GM12878 (cell line): ENCODE measurements at regions not wholly inside any gene's neighbourhood (a gene's known extent, or its start where the extent isn't known, plus 50 kb on each side); places are given as distances from the start of the nearest gene placed in this dataset.

ENCODE experiments used
- ATAC-seq: fragments of 200-7000 bp; cut with Tn5 transposase; 3 replicates; pipeline ENCODE4 v1.9.1; 2020; ENCODE audit warnings: mild to moderate bottlenecking, moderate library complexity
- BruUV-seq: library from RNA; stranded (reverse); fragments of 400-500 nt; replicated peaks from 2 replicates; lab custom pipeline; 2021; lab: Mats Ljungman, UMichigan
- CTCF ChIA-PET: fragments of 300-600 bp; sonication (Branson Sonifier 250); formaldehyde crosslinking; extraction: SDS; loops from one replicate; lab custom pipeline; 2021; ENCODE audit warnings: inconsistent platforms; lab: Yijun Ruan, JAX
- POLR2A ChIA-PET: fragments of 350-600 bp; formaldehyde crosslinking; extraction: SDS; loops from one replicate; lab custom pipeline; 2021; ENCODE audit warnings: inconsistent platforms; lab: Charles Lee
- RAD21 ChIA-PET: fragments of 300-600 bp; sonication (Branson Sonifier 250); formaldehyde crosslinking; loops from one replicate; lab custom pipeline; 2023; ENCODE audit warnings: antibody characterized with exemption; ENCODE audit not compliant: unreplicated experiment; lab: Charles Lee
- SMC1A ChIA-PET: fragments of 300-600 bp; sonication (Branson Sonifier 250); formaldehyde crosslinking; loops from one replicate; lab custom pipeline; 2023; ENCODE audit not compliant: unreplicated experiment, uncharacterized antibody; lab: Charles Lee
- DNase-seq: peaks from one replicate; pipeline ENCODE4 v3.0.0-alpha.2; 2011; ENCODE audit warnings: low read depth, low spot score
- FAIRE-seq: peaks from 3 replicates; lab custom pipeline; 2011; peaks lifted over from hg19 to GRCh38; lab: Jason Lieb, UNC
- H2AFZ ChIP-seq: 2 replicates; pipeline ENCODE4 v1.6.0; 2011; ENCODE audit warnings: low read depth, low read length, control low read depth; ENCODE audit not compliant: control insufficient read depth
- H3K27ac ChIP-seq: 2 replicates; pipeline ENCODE4 v1.5.1; 2011; ENCODE audit warnings: control low read depth; ENCODE audit not compliant: control insufficient read depth, insufficient read depth
- H3K27me3 ChIP-seq, 2 experiments: replicated peaks in 1 of 2; 2 replicates each; pipeline versions ENCODE4 v1.6.0 to v1.6.1; 2011; ENCODE audit warnings: low read length in 1 of 2; ENCODE audit not compliant: control insufficient read depth in 2 of 2, insufficient read depth in 2 of 2
- H3K36me3 ChIP-seq, 2 experiments: 2 replicates each; pipeline ENCODE4 v1.5.1; 2011; ENCODE audit warnings: low read length in 1 of 2; ENCODE audit not compliant: control insufficient read depth in 2 of 2, insufficient read depth in 2 of 2
- H3K4me1 ChIP-seq: 2 replicates; pipeline ENCODE4 v1.6.1; 2011; ENCODE audit warnings: mild to moderate bottlenecking, low read length, moderate library complexity, mixed read lengths; ENCODE audit not compliant: control insufficient read depth, insufficient read depth
- H3K4me2 ChIP-seq: 2 replicates; pipeline ENCODE4 v1.6.0; 2011; ENCODE audit warnings: control low read depth; ENCODE audit not compliant: control insufficient read depth, insufficient read depth
- H3K4me3 ChIP-seq: fragments of 200-600 bp; sonication (generic); 2 replicates; pipeline ENCODE4 v1.5.1; 2016
- H3K79me2 ChIP-seq: 2 replicates; pipeline ENCODE4 v1.6.0; 2011; ENCODE audit warnings: low read length; ENCODE audit not compliant: control insufficient read depth, insufficient read depth
- H3K9ac ChIP-seq: 2 replicates; pipeline ENCODE4 v1.8.0; 2011; ENCODE audit warnings: low read length, control low read depth, mixed read lengths; ENCODE audit not compliant: control insufficient read depth, insufficient read depth
- H3K9me3 ChIP-seq: replicated peaks from 3 replicates; pipeline ENCODE4 v1.5.1; 2011; ENCODE audit warnings: mild to moderate bottlenecking, low read length; ENCODE audit not compliant: control insufficient read depth, insufficient read depth
- H4K20me1 ChIP-seq: 2 replicates; pipeline ENCODE4 v1.6.0; 2011; ENCODE audit not compliant: control insufficient read depth, insufficient read depth
- BHLHE40 ChIP-seq, 2 experiments: fragments of 450-650 bp in 1 of 2; IDR thresholded peaks; 2 replicates each; pipeline ENCODE4 v1.6.1; 2011 to 2017; ENCODE audit warnings: low read depth in 2 of 2, borderline replicate concordance in 1 of 2, improper control_type of control experiment in 1 of 2, low read length in 1 of 2, mild to moderate bottlenecking in 1 of 2
- BMI1 ChIP-seq: fragments of 450-650 bp; IDR thresholded peaks from 2 replicates; pipeline ENCODE4 v1.6.1; 2016; ENCODE audit warnings: mild to moderate bottlenecking, moderate library complexity, borderline replicate concordance
- BRCA1 ChIP-seq: IDR thresholded peaks from 2 replicates; pipeline ENCODE4 v1.6.1; 2011; ENCODE audit warnings: low read depth, low read length, improper control_type of control experiment
- CBX5 ChIP-seq: sonication (generic); IDR thresholded peaks from 2 replicates; pipeline ENCODE4 v1.6.1; 2016; ENCODE audit warnings: low read depth, moderate library complexity, mild to moderate bottlenecking, inconsistent platforms
- CHD4 ChIP-seq: fragments of 200-600 bp; sonication (generic); IDR thresholded peaks from 2 replicates; pipeline ENCODE4 v1.6.1; 2016; ENCODE audit warnings: mild to moderate bottlenecking
- HDAC6 ChIP-seq: fragments of 200-600 bp; sonication (generic); IDR thresholded peaks from one replicate; pipeline ENCODE4 v1.8.0; 2017; ENCODE audit warnings: antibody characterized with exemption; ENCODE audit not compliant: unreplicated experiment
- MTA3 ChIP-seq: IDR thresholded peaks from 2 replicates; pipeline ENCODE4 v1.6.1; 2012; ENCODE audit warnings: low read length, inconsistent platforms, borderline replicate concordance
- RAD21 ChIP-seq: IDR thresholded peaks from 2 replicates; pipeline ENCODE4 v1.6.1; 2011; ENCODE audit warnings: mild to moderate bottlenecking, low read depth, low read length, moderate library complexity; ENCODE audit not compliant: insufficient read depth
- RELA ChIP-seq: fragments of 450-650 bp; IDR thresholded peaks from 2 replicates; pipeline ENCODE4 v1.8.0; 2014; ENCODE audit warnings: borderline replicate concordance; ENCODE audit not compliant: partially characterized antibody
- SMAD1 ChIP-seq: fragments of 450-650 bp; IDR thresholded peaks from 2 replicates; pipeline ENCODE4 v1.6.1; 2018; ENCODE audit warnings: mild to moderate bottlenecking, low read depth; ENCODE audit not compliant: partially characterized antibody
- USF1 ChIP-seq: IDR thresholded peaks from 2 replicates; pipeline ENCODE4 v1.6.1; 2011; ENCODE audit warnings: borderline replicate concordance, low read depth, mild to moderate bottlenecking, moderate library complexity, mixed read lengths, low read length; ENCODE audit not compliant: insufficient read depth; ENCODE audit errors: extremely low read length
- WGBS: methylation state at CpG from one replicate; pipeline ENCODE4 v1.1.6; 2016; ENCODE audit warnings: low lambda C conversion rate; ENCODE audit not compliant: insufficient replicate concordance, insufficient coverage; ENCODE audit errors: missing lambda C conversion rate; 5-methylcytosine and 5-hydroxymethylcytosine counted together
- in situ Hi-C: fragments of 300-500 bp; cut with MboI; formaldehyde crosslinking; loops from 9 replicates; pipeline ENCODE4 v1.14.3; 2018; ENCODE audit warnings: mixed read lengths
- intact Hi-C: fragments of 100-400 bp; cut with micrococcal nuclease; formaldehyde crosslinking; loops from one replicate; pipeline ENCODE4 v1.14.2; 2022; ENCODE audit not compliant: unreplicated experiment
- TF ChIP-seq, protein P1 (sequence below): IDR thresholded peaks from 2 replicates; pipeline ENCODE4 v1.6.1; 2011; ENCODE audit warnings: mild to moderate bottlenecking, low read depth, low read length, moderate library complexity; ENCODE audit not compliant: insufficient replicate concordance
- TF ChIP-seq, protein P2 (sequence below): fragments of 450-650 bp; IDR thresholded peaks from 2 replicates; pipeline ENCODE4 v1.6.1; 2017; ENCODE audit warnings: low read depth, mild to moderate bottlenecking, moderate library complexity

DNA sequence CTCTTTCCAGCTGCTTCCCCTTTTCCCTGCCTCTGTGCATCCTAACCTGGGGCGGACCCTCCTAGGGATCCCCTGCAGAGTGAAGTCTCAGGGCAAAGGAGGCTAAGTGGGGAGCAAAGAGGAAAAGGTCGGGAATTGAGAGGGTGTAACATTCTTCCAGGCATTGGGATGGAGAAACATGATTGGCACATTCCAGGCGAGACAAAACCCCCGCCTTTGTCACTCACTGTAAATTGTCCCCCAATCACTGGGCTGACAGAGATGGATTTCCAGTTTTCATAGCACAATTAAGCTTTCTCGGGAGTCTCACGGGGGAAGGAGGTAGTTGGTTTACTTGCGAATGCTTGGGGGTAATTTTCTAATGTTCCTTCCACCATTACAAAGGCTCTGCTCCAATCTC, 74.9 kb downstream of the MIAT start:
- in situ Hi-C loops, result loop anchor here (5.0 kb wide), 1 partner anchor 50 kb away; no protein-coding TSS in a partner anchor
- no peaks in the 10 kb centered on the region for H3K4me1 ChIP-seq
- H3K9ac ChIP-seq, result no peak overlapping the region
- ChIA-PET POLR2A (no interaction called here), CTCF (no interaction called here), SMC1A (no interaction called here), RAD21 (no interaction called here)
- TF ChIP-seq RELA (no peak), BHLHE40 (IDR thresholded peaks at IDR 0.05; ENCODE audit: borderline replicate concordance in 1 of 2, low read depth in 2 of 2, low read length in 1 of 2) (no peak), BRCA1 (no peak), RAD21 (no peak), BMI1 (no peak), HDAC6 (no peak), MTA3 (no peak)
- DNase-seq, result no peak
- BruUV-seq, result no TSS peak
- 72% methylated on average over 7 of the region's 7 CpGs for WGBS
- H2AFZ ChIP-seq, result no peak overlapping the region
- ATAC-seq, result no peak
- H3K79me2 ChIP-seq, result no peaks in the 10 kb centered on the region
- no peaks in the 10 kb centered on the region for H4K20me1 ChIP-seq
- no peaks in the 10 kb centered on the region for H3K27me3 ChIP-seq
- H3K4me3 ChIP-seq, result no peak overlapping the region
- no peak overlapping the region for H3K4me2 ChIP-seq
- H3K9me3 ChIP-seq, result no peaks in the 10 kb centered on the region; the same call in 2 of the 3 replicates
- no peak overlapping the region for H3K27ac ChIP-seq
- FAIRE-seq, result no peak
- intact Hi-C loops, result no loop called here
- peaks cover 0 to 3% of the 10 kb centered on the region in 2 experiments; a peak in 2 of 4 replicates for H3K36me3 ChIP-seq

- H3K79me2 ChIP-seq, result no peaks in the 10 kb centered on the region
- H3K4me2 ChIP-seq, result no peak overlapping the region
- no peaks in the 10 kb centered on the region for H3K27me3 ChIP-seq
- ChIA-PET RAD21 (no interaction called here), CTCF (interaction anchor here (2.2 kb wide), 1 partner anchor 56 kb away, joined by 6 read pairs; no protein-coding TSS in a partner anchor), SMC1A (interaction anchor here (0.7 kb wide), 1 partner anchor 152 kb away, joined by 3 read pairs; no protein-coding TSS in a partner anchor), POLR2A (interaction anchor here (0.6 kb wide), 1 partner anchor 1593 kb away, joined by 4 read pairs; no protein-coding TSS in a partner anchor)
- H3K4me1 ChIP-seq, result no peaks in the 10 kb centered on the region
- H3K9me3 ChIP-seq, result no peaks in the 10 kb centered on the region; the same call in 2 of the 3 replicates
- BruUV-seq, result TSS peak; percentile 18
- H3K4me3 ChIP-seq, result no peak overlapping the region
- H3K9ac ChIP-seq, result no peak overlapping the region
- H3K27ac ChIP-seq, result no peak overlapping the region
- in situ Hi-C loops (loop anchor here (5.0 kb wide), 1 partner anchor 48 kb away; no protein-coding TSS in a partner anchor), intact Hi-C loops (no loop called here)
- DNase-seq (no peak), ATAC-seq (no peak), FAIRE-seq (no peak)
- H3K36me3 ChIP-seq, result peaks cover 0 to 3% of the 10 kb centered on the region in 2 experiments; a peak in 1 of 4 replicates
- no peak overlapping the region for H2AFZ ChIP-seq
- WGBS, result 88% methylated on average over 4 of the region's 4 CpGs
- H4K20me1 ChIP-seq, result no peaks in the 10 kb centered on the region
- TF ChIP-seq, protein P1, sequence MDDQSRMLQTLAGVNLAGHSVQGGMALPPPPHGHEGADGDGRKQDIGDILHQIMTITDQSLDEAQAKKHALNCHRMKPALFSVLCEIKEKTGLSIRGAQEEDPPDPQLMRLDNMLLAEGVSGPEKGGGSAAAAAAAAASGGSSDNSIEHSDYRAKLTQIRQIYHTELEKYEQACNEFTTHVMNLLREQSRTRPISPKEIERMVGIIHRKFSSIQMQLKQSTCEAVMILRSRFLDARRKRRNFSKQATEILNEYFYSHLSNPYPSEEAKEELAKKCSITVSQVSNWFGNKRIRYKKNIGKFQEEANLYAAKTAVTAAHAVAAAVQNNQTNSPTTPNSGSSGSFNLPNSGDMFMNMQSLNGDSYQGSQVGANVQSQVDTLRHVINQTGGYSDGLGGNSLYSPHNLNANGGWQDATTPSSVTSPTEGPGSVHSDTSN, result no peak
- TF ChIP-seq, protein P2, sequence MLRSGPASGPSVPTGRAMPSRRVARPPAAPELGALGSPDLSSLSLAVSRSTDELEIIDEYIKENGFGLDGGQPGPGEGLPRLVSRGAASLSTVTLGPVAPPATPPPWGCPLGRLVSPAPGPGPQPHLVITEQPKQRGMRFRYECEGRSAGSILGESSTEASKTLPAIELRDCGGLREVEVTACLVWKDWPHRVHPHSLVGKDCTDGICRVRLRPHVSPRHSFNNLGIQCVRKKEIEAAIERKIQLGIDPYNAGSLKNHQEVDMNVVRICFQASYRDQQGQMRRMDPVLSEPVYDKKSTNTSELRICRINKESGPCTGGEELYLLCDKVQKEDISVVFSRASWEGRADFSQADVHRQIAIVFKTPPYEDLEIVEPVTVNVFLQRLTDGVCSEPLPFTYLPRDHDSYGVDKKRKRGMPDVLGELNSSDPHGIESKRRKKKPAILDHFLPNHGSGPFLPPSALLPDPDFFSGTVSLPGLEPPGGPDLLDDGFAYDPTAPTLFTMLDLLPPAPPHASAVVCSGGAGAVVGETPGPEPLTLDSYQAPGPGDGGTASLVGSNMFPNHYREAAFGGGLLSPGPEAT, result no peak
- TF ChIP-seq CBX5 (no peak), SMAD1 (no peak), CHD4 (no peak), USF1 (no peak)
Observed at GRCh38 chr22:26734339-26735018, 77.1 kb downstream of the MIAT start.
